Liver (tissue), 3 donors: ENCODE measurements at regions not wholly inside any gene's neighbourhood (a gene's known extent, or its start where the extent isn't known, plus 50 kb on each side); places are given as distances from the start of the nearest gene placed in this dataset.

ENCODE experiments used
- CTCF ChIP-seq: fragments of 150-350 bp; IDR thresholded peaks from 2 replicates; pipeline ENCODE4 v1.5.1; 2017; ENCODE audit warnings: improper control_type of control experiment, low read depth, low read length; ENCODE audit not compliant: missing input control
- FOXA1 ChIP-seq: IDR thresholded peaks from 2 replicates; pipeline ENCODE4 v1.6.1; 2016; ENCODE audit warnings: antibody characterized with exemption
- HNF4G ChIP-seq: IDR thresholded peaks from 2 replicates; pipeline ENCODE4 v1.6.1; 2016; ENCODE audit warnings: antibody characterized with exemption
- MAX ChIP-seq: IDR thresholded peaks from 2 replicates; pipeline ENCODE4 v1.6.1; 2016; ENCODE audit warnings: antibody characterized with exemption
- RAD21 ChIP-seq, 2 donors: IDR thresholded peaks; 2 replicates each; pipeline ENCODE4 v1.6.1; 2016; ENCODE audit warnings: antibody characterized with exemption in 2 of 2, mild to moderate bottlenecking in 2 of 2
- REST ChIP-seq: IDR thresholded peaks from 2 replicates; pipeline ENCODE4 v1.6.1; 2016; ENCODE audit warnings: antibody characterized with exemption, mild to moderate bottlenecking
- RXRA ChIP-seq, 2 donors: IDR thresholded peaks; 2 replicates each; pipeline ENCODE4 v1.6.1; 2017 to 2018; ENCODE audit warnings: antibody characterized with exemption in 2 of 2, mild to moderate bottlenecking in 1 of 2
- YY1 ChIP-seq: IDR thresholded peaks from 2 replicates; pipeline ENCODE4 v1.6.1; 2016; ENCODE audit warnings: antibody characterized with exemption, mild to moderate bottlenecking
- donor health status: healthy.
- donor health status: healthy.

- TF ChIP-seq CTCF (no peak), YY1 (no peak), HNF4G (no peak), RXRA (IDR thresholded peaks at IDR 0.05) (no peak), MAX (no peak), REST (no peak), RAD21 (IDR thresholded peaks at IDR 0.05) (no peak), FOXA1 (no peak)
Measured at GRCh38 chrX:13518126-13518525, 51.3 kb upstream of the EGFL6 start.
